Fibroblast of skin of right biceps (primary cell): ENCODE measurements at regions not wholly inside any gene's neighbourhood (a gene's known extent, or its start where the extent isn't known, plus 50 kb on each side); places are given as distances from the start of the nearest gene placed in this dataset.
"Not testable (repeated sequence)": the region's sequence is repeated elsewhere in the genome, so short reads cannot be mapped to it uniquely, and the experiment has no call there.

Source experiments
- DNase-seq: peaks from one replicate; pipeline ENCODE4 v3.0.0-alpha.2; 2013

- DNase-seq: no peak
These were observed 74.8 kb upstream of the BMP2 start for GRCh38 chr20:6692566-6693173.

DNA sequence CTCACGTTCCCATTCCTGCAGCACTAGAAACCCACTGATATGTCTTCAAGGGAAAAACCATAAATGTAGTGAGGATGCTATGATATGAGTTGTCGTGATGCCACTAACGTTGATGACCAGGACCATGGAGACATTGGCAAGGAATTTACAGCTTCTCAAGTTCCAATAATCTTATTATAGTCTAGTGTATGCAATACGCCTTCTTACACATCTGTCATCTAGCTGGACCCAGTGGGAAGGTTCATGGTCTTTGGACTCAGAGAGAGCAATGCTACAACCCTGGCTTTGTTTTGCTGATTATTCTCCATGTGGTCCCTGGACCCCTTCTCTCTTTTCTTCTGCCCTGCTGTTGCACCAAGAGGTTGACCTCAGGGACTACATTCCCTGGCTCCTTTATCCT is 76.0 kb upstream of the BMP2 start:
- no peak for DNase-seq

GRCh38 chr20:6689339-6689973 is 78.0 kb upstream of the BMP2 start:
- no peak for DNase-seq

DNA sequence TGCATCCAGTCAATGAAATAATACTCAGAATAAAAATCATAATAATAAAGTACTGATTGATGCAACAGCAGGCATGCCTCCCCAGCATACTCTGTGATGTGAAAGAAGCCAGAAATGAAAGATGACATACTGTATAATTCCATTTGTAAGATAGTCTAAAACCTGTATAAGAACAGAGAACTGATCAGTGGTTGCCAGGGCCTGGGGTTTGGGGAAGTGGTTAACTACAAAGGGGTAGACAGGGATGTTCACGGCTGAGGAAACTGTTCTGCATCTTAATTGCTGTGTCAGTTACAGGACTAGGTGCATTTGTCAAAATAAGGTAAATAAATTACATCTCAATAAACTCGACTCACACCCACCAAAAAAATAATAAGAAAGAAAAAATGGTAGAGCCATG is 81.3 kb upstream of the BMP2 start:
- DNase-seq: no peak

DNA sequence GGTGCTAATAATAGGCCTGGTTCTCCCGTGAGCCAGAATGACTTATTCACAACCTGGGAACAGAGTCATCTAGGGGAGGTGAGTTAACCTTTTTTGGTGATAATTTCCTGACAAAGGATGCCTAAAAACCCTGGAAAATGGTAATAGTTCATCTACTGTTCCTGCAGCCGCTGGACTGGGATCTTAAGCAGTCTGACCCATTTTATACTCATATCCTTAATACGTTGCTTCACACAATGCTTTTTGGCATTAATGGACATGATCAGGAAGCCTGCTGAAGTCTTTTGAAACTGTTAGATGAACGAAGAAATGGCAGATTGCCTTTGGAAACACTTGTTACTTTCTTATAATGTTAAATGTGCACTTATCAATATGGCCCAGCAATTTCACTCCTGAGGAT is 81.9 kb upstream of the BMP2 start:
- no peak for DNase-seq

GRCh38 chr20:6685181-6685582 is 82.3 kb upstream of the BMP2 start:
- DNase-seq: no peak

- DNase-seq: no peak
These were observed 84.2 kb upstream of the BMP2 start for GRCh38 chr20:6683021-6683977.

- no peak for DNase-seq
These were observed 86.6 kb upstream of the BMP2 start for GRCh38 chr20:6680854-6681253.

DNA sequence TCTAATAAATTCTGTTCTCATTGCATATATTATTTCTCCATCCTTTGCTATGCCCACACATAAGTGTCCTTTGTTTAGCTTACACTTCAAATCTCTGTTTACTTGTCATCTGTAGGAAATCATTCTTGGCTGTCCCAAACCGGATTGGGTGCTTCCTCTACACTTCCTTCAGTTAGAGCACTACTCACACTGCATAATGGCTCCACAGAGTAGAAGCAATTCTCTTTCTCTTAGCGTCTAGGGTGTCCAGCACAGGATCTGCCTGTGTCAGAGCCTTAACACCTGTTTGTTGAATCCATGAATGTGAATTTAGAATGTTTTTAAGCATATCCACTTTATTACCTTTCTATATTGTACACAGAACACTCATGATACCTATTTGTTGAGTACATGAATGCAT is 87.0 kb upstream of the BMP2 start:
- no peak for DNase-seq

DNA sequence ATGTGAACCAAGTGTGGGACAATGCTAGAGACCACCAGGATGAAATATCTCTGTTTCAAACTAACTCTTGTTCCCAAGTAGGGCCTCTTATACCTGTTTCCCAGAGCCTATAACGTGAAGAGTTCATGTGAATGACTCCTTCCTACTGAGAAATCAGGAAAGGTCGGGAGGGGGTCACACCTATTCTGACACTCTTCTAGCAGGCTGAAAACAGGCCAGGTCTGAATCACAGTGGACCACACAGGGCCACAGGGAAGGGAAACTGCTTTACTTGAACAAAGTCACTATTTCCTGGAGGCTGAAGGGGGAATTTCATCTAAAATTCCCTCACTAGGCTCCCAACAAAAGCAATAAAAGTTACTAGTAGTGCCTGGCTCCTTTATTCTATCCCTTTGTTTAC is 88.4 kb upstream of the BMP2 start:
- DNase-seq: no peak

GRCh38 chr20:6678101-6678500 is 89.4 kb upstream of the BMP2 start:
- no peak for DNase-seq

GRCh38 chr20:6674831-6675230 is 92.7 kb upstream of the BMP2 start:
- no peak for DNase-seq

DNA sequence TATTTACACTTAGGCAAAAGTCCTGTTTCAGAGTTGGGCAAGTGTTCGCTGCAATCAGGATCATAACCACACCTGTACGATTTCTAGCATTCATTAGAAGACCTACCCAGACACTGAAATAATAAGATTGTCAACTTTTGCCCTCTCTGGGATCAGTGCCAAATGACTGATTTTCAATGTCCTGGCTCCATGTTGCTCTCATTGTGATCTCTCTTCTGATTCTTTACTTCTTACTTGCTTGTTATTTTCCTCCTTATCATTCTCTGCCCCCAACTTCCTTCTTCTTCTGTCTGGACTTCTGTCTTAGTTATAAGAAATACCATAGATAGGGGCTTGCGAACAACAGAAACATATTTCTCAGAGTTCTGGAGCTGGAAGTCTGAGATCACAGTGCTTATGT is 94.4 kb upstream of the BMP2 start:
- no peak for DNase-seq

DNA sequence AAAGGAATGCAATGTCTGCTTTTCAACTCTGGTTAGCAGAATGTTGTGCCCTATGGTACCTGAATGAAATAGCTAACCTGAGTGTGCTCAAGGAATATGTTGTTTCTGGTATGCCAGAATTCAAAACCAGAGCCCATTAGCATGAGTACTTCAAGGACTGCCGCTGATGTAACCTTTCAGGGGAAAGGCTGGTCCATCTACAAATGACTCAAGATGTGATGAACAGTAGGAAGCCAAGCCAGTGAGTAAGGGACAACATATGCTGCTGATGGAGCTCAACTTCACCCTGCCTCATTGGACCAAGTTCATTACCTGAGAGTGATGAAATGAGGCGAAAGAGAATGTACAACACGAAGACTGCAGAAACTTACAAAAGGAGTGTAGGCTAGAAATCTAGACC is 95.7 kb upstream of the BMP2 start:
- no peak for DNase-seq

- DNase-seq: no peak
These were observed 98.9 kb upstream of the BMP2 start for GRCh38 chr20:6668546-6668945.

- DNase-seq: peak; percentile 25
These were observed 101.7 kb upstream of the BMP2 start for GRCh38 chr20:6665621-6666355.

GRCh38 chr20:6665161-6665560 is 102.3 kb upstream of the BMP2 start:
- no peak for DNase-seq

GRCh38 chr20:6664574-6664973 is 102.9 kb upstream of the BMP2 start:
- DNase-seq: no peak

DNA sequence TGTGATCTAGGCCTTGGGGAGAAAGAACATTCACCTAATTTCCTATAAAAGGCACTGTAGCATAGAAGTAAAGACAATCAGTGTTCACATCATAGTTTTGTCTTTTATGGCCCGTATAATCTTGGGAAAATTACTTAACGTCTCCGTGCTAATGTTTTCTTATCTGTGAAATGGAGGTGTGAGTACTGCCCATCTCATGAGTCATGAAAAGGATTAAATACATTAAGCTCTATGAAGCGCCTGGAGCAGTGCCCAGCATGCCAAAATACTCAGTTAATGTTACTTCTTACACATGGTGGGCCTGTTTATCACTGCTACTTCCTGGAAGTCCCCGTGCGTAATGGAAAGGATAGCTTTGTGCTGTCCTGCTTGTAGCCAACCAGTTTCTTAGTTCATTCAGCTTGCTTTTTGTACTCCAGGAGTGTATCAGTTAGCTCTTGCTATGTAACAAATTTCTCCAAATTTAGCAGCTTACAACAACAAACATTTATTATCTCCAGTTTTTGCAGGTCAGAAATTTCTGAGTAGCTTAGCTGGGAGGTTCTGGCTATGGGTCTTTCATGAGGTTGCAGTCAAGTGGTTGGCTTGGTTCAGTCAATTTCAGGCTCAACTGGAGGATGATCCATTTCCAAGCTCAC is 103.6 kb upstream of the BMP2 start:
- no peak for DNase-seq

- DNase-seq: no peak
These were observed 104.4 kb upstream of the BMP2 start for GRCh38 chr20:6663104-6663503.

DNA sequence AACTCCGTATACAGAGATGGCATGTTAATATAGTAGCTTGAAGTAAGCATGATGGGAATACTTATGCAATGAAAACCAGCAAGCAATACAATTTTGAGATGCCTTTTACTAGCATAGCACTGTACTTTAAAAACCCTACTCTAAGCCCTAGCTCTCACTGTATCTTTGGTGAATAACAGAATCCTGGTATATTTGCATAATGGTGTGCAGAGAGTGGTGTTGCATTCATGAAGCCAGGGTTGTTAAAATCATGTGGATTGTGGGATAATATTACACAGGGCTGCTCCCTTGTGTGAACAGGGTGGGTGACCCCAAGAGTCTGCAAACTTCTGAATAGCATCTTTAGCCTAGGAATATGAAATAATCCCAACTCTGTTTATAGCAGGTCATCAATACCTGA is 105.2 kb upstream of the BMP2 start:
- DNase-seq: no peak

- no peak for DNase-seq
These were observed 107.0 kb upstream of the BMP2 start for GRCh38 chr20:6660441-6660840.

DNA sequence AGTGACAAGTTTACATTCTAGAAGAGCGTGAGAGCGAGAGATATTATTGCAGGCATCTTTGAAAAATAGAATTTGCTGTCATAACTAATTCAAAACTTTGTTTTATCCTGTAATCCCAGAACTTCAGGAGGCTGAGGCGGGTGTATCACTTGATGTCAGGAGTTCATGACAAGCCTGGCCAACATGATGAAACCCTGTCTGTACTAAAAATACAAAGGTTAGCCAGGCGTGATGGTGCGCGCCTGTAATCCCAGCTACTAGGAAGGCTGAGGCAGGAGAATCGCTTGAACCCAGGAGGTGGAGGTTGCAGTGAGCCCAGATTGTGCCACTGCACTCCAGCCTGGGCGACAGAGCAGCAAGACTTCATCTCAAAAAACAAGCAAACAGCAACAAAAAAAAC is 108.6 kb upstream of the BMP2 start:
- DNase-seq: not testable (repeated sequence)
